ENCODE measurements at regions not wholly inside any gene's neighbourhood (a gene's known extent, or its start where the extent isn't known, plus 50 kb on each side); places are given as distances from the start of the nearest gene placed in this dataset.
A peak's percentile ranks its signal among the peaks of the same experiment; 100 is the strongest.

DNA sequence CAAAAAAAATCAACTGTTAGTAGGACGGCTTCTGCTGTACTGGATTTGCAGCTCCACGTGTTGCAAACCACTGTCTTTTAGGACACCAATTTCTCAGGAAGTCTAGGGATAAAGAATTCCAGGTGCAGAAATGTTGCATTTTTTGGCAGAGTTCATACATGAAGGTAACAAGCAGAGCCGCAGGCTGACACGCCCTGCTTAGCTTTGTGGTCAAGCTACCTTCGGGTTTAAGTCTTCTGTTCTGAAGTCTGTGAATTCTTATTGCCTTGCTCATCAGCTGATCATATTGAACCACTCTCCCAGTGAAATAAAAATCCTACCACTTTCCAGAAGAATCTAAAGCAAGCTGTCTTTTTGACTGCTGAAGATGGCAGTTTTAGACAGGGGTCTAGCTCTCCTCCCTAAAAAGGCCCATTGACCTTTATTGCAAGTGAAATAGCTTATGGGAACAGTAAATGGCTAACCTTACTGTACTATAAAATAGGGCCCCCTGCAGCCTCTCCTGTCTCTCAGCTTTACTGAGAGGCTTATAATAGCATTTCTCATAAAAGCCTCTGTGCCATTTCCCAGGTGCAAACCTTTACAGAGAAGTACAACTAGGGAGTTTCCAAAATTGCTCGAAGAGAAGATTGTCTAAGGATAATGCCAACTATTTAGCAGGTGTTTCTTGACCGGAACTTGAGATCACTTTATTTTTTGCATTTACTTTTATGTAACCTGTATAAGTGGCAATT, 262.2 kb upstream of the IL12A start:
- 42% methylated on average over 7 of the region's 7 CpGs for WGBS
- no peaks in the 10 kb centered on the region for H3K36me3 ChIP-seq
- H3K4me3 ChIP-seq, result no peak overlapping the region
- DNase-seq (ENCODE audit: low spot score), result peak; percentile 5
- intact Hi-C loops (cut with DNase I), result no loop called here
- H3K4me1 ChIP-seq (replicated peaks), result no peaks in the 10 kb centered on the region
- H3K9me3 ChIP-seq, result no peaks in the 10 kb centered on the region
- no peaks in the 10 kb centered on the region for H3K27me3 ChIP-seq (replicated peaks; ENCODE audit: insufficient read depth)
- H3K27ac ChIP-seq, result no peak overlapping the region
- no peak for TF ChIP-seq POLR2A (IDR thresholded peaks at IDR 0.05)
- TF ChIP-seq, protein P1, sequence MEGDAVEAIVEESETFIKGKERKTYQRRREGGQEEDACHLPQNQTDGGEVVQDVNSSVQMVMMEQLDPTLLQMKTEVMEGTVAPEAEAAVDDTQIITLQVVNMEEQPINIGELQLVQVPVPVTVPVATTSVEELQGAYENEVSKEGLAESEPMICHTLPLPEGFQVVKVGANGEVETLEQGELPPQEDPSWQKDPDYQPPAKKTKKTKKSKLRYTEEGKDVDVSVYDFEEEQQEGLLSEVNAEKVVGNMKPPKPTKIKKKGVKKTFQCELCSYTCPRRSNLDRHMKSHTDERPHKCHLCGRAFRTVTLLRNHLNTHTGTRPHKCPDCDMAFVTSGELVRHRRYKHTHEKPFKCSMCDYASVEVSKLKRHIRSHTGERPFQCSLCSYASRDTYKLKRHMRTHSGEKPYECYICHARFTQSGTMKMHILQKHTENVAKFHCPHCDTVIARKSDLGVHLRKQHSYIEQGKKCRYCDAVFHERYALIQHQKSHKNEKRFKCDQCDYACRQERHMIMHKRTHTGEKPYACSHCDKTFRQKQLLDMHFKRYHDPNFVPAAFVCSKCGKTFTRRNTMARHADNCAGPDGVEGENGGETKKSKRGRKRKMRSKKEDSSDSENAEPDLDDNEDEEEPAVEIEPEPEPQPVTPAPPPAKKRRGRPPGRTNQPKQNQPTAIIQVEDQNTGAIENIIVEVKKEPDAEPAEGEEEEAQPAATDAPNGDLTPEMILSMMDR (IDR thresholded peaks at IDR 0.05), result no peak
- TF ChIP-seq POLR2AphosphoS5 (IDR thresholded peaks at IDR 0.05), result no peak

DNA sequence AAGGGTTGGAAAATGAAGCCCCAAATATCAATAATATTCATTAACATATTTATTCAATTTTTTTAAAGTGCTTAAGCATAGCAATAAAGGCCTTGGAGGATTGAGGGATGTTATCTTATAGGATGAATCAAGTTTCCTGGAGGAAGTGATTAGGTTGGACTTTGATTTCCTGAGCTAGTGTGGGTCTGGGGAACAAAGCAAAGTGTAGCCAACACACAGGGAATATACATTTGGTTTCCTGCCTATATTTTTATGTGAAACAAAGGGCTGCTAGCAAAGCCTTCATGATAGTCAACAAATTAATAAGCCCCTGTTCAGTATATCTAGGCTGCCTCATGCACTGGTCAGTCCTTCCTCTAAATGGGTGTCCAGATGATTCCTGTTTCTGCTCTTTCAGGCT, 261.1 kb upstream of the IL12A start:
- no peak for TF ChIP-seq POLR2AphosphoS5 (IDR thresholded peaks at IDR 0.05)
- no peak for TF ChIP-seq POLR2A (IDR thresholded peaks at IDR 0.05)
- TF ChIP-seq, protein P1 (IDR thresholded peaks at IDR 0.05), result no peak
- Histone ChIP-seq H3K4me3 (no peak overlapping the region), H3K9me3 (no peaks in the 10 kb centered on the region), H3K4me1 (replicated peaks) (no peaks in the 10 kb centered on the region), H3K27ac (no peak overlapping the region), H3K36me3 (no peaks in the 10 kb centered on the region), H3K27me3 (replicated peaks; ENCODE audit: insufficient read depth) (no peaks in the 10 kb centered on the region)
- intact Hi-C loops (cut with DNase I), result no loop called here
- DNase-seq (ENCODE audit: low spot score), result no peak

DNA sequence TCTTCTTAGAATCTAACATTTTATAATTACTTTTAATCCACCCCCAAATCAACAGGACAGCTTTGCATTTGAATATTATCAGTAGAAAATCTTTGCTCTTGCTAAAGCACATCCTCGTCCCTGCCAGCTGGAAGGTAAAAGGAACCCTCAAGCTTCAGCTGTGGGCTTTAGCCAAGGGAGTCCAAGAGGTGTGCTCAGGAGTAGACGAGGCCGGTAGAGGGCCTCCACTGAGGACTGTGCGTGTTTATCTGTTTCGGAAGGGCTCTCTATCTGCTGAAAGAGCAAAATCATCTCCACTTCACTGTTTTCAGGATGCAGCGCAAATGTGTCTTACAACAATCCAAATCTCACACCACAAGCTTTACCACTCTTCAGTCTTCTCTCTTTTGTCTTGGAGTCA, 257.4 kb upstream of the IL12A start:
- Histone ChIP-seq H3K36me3 (no peaks in the 10 kb centered on the region), H3K27me3 (replicated peaks; ENCODE audit: insufficient read depth) (no peaks in the 10 kb centered on the region), H3K27ac (no peak overlapping the region), H3K4me1 (replicated peaks) (no peaks in the 10 kb centered on the region), H3K9me3 (no peaks in the 10 kb centered on the region), H3K4me3 (no peak overlapping the region)
- DNase-seq (ENCODE audit: low spot score), result no peak
- WGBS, result 69% methylated on average over 6 of the region's 6 CpGs
- intact Hi-C loops (cut with DNase I), result loop anchor here (10.0 kb wide), 1 partner anchor 116 kb away; no protein-coding TSS in a partner anchor
- TF ChIP-seq, protein P1 (IDR thresholded peaks at IDR 0.05), result no peak
- TF ChIP-seq POLR2A (IDR thresholded peaks at IDR 0.05) (no peak), POLR2AphosphoS5 (IDR thresholded peaks at IDR 0.05) (no peak)

DNA sequence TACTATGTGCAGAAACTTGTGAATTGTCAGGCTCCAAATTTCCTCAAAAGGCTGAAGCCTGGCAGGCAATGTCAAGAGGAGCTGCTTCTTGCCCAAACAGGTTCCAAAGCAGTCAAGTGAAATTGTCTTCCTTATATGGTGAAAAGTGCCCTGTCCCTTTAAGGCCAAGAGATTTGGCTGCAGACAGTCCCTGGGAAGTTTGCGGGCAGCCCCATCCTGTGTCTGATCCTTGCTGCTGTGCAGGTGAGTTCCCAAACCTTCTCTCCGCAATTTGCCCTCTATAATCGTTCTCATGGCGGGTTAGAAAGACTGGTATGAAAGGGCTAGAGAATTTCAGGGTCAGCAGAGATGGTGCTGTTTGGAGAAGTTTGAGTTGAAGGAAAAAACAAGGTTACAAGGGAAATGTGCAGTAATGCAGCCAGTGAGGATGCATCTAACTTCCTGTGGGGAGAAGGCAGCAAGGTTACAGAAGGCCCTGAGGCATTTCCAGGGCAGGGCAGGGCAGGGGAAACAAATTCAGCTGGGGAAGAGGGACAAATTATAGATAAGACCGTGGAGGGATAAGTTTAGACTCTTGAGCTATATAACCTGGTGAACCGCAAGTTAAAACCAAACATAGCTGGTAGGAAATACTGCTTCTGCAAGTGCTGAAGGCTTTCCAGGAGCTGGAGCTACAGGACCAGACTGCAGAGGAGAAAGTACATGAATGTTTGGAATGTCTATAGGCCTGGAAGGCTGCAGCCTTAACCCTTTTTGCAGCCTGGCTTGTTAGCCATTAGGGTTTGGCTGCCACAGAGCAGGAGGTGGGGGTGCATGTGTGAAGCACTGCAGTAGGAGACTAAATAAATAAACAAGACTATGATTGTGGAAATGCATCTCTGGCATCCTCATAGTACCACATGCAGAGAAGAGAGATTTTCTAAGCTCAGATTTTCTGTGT, 256.2 kb upstream of the IL12A start:
- H3K4me3 ChIP-seq, result no peak overlapping the region
- TF ChIP-seq POLR2A (IDR thresholded peaks at IDR 0.05) (no peak), POLR2AphosphoS5 (IDR thresholded peaks at IDR 0.05) (no peak)
- TF ChIP-seq, protein P1 (IDR thresholded peaks at IDR 0.05), result no peak
- H3K9me3 ChIP-seq, result no peaks in the 10 kb centered on the region
- no peak overlapping the region for H3K27ac ChIP-seq
- no peaks in the 10 kb centered on the region for H3K4me1 ChIP-seq (replicated peaks)
- no peaks in the 10 kb centered on the region for H3K36me3 ChIP-seq
- WGBS, result 23% methylated on average over 6 of the region's 6 CpGs
- DNase-seq (ENCODE audit: low spot score), result peak; percentile 7
- intact Hi-C loops (cut with DNase I), result loop anchor here (2.0 to 10.0 kb wide), 2 partner anchors 28 to 118 kb away; no protein-coding TSS in a partner anchor
- no peaks in the 10 kb centered on the region for H3K27me3 ChIP-seq (replicated peaks; ENCODE audit: insufficient read depth)
